ENCODE measurements at regions not wholly inside any gene's neighbourhood (a gene's known extent, or its start where the extent isn't known, plus 50 kb on each side); places are given as distances from the start of the nearest gene placed in this dataset.

GRCh38 chr6:97726378-97726777 lies 443.4 kb upstream of the MMS22L start:
- no peak for DNase-seq
- intact Hi-C loops (cut with DNase I, micrococcal nuclease) = no loop called here
- H3K4me3 ChIP-seq = no peak overlapping the region
- no peak for TF ChIP-seq CTCF (IDR thresholded peaks at IDR 0.05)
- no peaks in the 10 kb centered on the region for H3K36me3 ChIP-seq (ENCODE audit: low read depth)
- no peaks in the 10 kb centered on the region for H3K9me3 ChIP-seq
- ATAC-seq = no peak
- no peaks in the 10 kb centered on the region for H3K4me1 ChIP-seq (ENCODE audit: low read depth)

GRCh38 chr6:97732045-97732444 lies 449.0 kb upstream of the MMS22L start:
- DNase-seq = no peak
- Histone ChIP-seq H3K4me3 (no peak overlapping the region), H3K36me3 (ENCODE audit: low read depth) (no peaks in the 10 kb centered on the region), H3K9me3 (no peaks in the 10 kb centered on the region), H3K4me1 (ENCODE audit: low read depth) (no peaks in the 10 kb centered on the region)
- intact Hi-C loops (cut with DNase I, micrococcal nuclease) = no loop called here
- no peak for TF ChIP-seq CTCF (IDR thresholded peaks at IDR 0.05)
- ATAC-seq = no peak

GRCh38 chr6:97757575-97757974 lies 474.6 kb upstream of the MMS22L start:
- Histone ChIP-seq H3K9me3 (no peaks in the 10 kb centered on the region), H3K36me3 (ENCODE audit: low read depth) (no peaks in the 10 kb centered on the region), H3K4me3 (no peak overlapping the region), H3K4me1 (ENCODE audit: low read depth) (no peaks in the 10 kb centered on the region)
- ATAC-seq = no peak
- no peak for DNase-seq
- no peak for TF ChIP-seq CTCF (IDR thresholded peaks at IDR 0.05)
- intact Hi-C loops (cut with DNase I, micrococcal nuclease) = no loop called here

GRCh38 chr6:97765461-97765860 lies 482.4 kb upstream of the MMS22L start:
- H3K9me3 ChIP-seq = no peaks in the 10 kb centered on the region
- intact Hi-C loops (cut with DNase I, micrococcal nuclease) = no loop called here
- H3K36me3 ChIP-seq (ENCODE audit: low read depth) = no peaks in the 10 kb centered on the region
- H3K4me3 ChIP-seq = no peak overlapping the region
- ATAC-seq = no peak
- TF ChIP-seq CTCF (IDR thresholded peaks at IDR 0.05) = no peak
- no peak for DNase-seq
- H3K4me1 ChIP-seq (ENCODE audit: low read depth) = no peaks in the 10 kb centered on the region

GRCh38 chr6:97771372-97771771 lies 488.4 kb upstream of the MMS22L start:
- DNase-seq (no peak), ATAC-seq (no peak)
- H3K36me3 ChIP-seq (ENCODE audit: low read depth) = no peaks in the 10 kb centered on the region
- intact Hi-C loops (cut with DNase I, micrococcal nuclease) = no loop called here
- TF ChIP-seq CTCF (IDR thresholded peaks at IDR 0.05) = no peak
- H3K9me3 ChIP-seq = no peaks in the 10 kb centered on the region
- H3K4me1 ChIP-seq (ENCODE audit: low read depth) = no peaks in the 10 kb centered on the region
- no peak overlapping the region for H3K4me3 ChIP-seq

GRCh38 chr6:97775012-97775411 lies 492.0 kb upstream of the MMS22L start:
- Histone ChIP-seq H3K4me3 (no peak overlapping the region), H3K4me1 (ENCODE audit: low read depth) (no peaks in the 10 kb centered on the region), H3K9me3 (no peaks in the 10 kb centered on the region), H3K36me3 (ENCODE audit: low read depth) (no peaks in the 10 kb centered on the region)
- intact Hi-C loops (cut with DNase I, micrococcal nuclease) = no loop called here
- TF ChIP-seq CTCF (IDR thresholded peaks at IDR 0.05) = no peak
- DNase-seq (no peak), ATAC-seq (no peak)
